GM12872 (cell line): ENCODE measurements at regions not wholly inside any gene's neighbourhood (a gene's known extent, or its start where the extent isn't known, plus 50 kb on each side); places are given as distances from the start of the nearest gene placed in this dataset.

Experiments
- CTCF ChIP-seq: IDR thresholded peaks from 3 replicates; pipeline ENCODE4 v1.5.1; 2011; ENCODE audit warnings: low read depth, mild to moderate bottlenecking, low read length, moderate library complexity; ENCODE audit not compliant: insufficient read depth

- no peak for TF ChIP-seq CTCF
These were observed 214.7 kb upstream of the NR4A3 start for GRCh38 chr9:99606957-99607356.

GRCh38 chr9:99607842-99608448 is 213.7 kb upstream of the NR4A3 start:
- no peak for TF ChIP-seq CTCF

- no peak for TF ChIP-seq CTCF
These were observed 207.3 kb upstream of the NR4A3 start for GRCh38 chr9:99614341-99614740.

- no peak for TF ChIP-seq CTCF
These were observed 200.6 kb upstream of the NR4A3 start for GRCh38 chr9:99621040-99621439.

GRCh38 chr9:99622679-99623078 is 199.0 kb upstream of the NR4A3 start:
- TF ChIP-seq CTCF = no peak

- no peak for TF ChIP-seq CTCF
These were observed 197.8 kb upstream of the NR4A3 start for GRCh38 chr9:99623780-99624364.

- TF ChIP-seq CTCF = no peak
These were observed 197.0 kb upstream of the NR4A3 start for GRCh38 chr9:99624499-99625233.
